ENCODE measurements at regions not wholly inside any gene's neighbourhood (a gene's known extent, or its start where the extent isn't known, plus 50 kb on each side); places are given as distances from the start of the nearest gene placed in this dataset.
A peak's percentile ranks its signal among the peaks of the same experiment; 100 is the strongest.

DNA sequence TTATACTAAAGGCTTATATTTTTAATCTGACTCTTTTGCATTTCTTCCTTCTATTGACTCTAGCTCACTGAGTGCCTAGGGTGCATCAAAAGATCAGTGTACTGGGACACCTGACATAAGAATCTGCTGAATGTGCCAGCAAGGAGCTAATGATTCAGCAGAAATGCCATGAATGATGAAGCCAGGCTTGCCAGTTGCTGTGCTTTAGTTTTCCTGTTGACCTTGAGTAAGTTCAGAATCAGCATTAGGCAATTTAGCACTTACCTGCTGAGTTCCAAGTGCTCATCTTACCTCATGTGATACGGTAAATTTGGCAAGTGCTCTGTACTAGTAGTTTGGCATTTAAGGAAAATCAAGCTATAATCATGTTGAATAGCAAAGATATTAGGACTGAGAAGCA lies 523.2 kb upstream of the B3GALT2 start:
- H3K36me3 Mint-ChIP-seq: peaks cover 0 to 8% (median 0%) of the 10 kb centered on the region in 3 donors
- POLR2A ChIA-PET: no interaction called here
- no peak overlapping the region for H3K4me3 Mint-ChIP-seq
- H3K27me3 Mint-ChIP-seq: no peaks in the 10 kb centered on the region
- peaks cover 0 to 9% (median 0%) of the 10 kb centered on the region in 9 donors for H3K9me3 Mint-ChIP-seq
- H3K27ac Mint-ChIP-seq: peak overlapping the region in 1 of 10 donors; percentile 36
- DNase-seq: no peak
- no peak for ATAC-seq
- H3K4me1 Mint-ChIP-seq: peaks cover 0 to 6% (median 2%) of the 10 kb centered on the region in 4 donors

- POLR2A ChIA-PET: no interaction called here
- H3K9me3 Mint-ChIP-seq: peaks cover 0 to 9% (median 0%) of the 10 kb centered on the region in 9 donors
- H3K4me3 Mint-ChIP-seq: no peak overlapping the region
- H3K4me1 Mint-ChIP-seq: peaks cover 0 to 6% (median 2%) of the 10 kb centered on the region in 4 donors
- H3K27me3 Mint-ChIP-seq: no peaks in the 10 kb centered on the region
- peaks cover 0 to 5% (median 0%) of the 10 kb centered on the region in 3 donors for H3K36me3 Mint-ChIP-seq
- no peak for ATAC-seq
- DNase-seq: no peak
- peak overlapping the region in 1 of 10 donors; percentile 24 for H3K27ac Mint-ChIP-seq
Observed at GRCh38 chr1:193707271-193708021, 521.0 kb upstream of the B3GALT2 start.

- DNase-seq: no peak
- H3K36me3 Mint-ChIP-seq: peaks cover 0 to 5% (median 0%) of the 10 kb centered on the region in 3 donors
- POLR2A ChIA-PET: no interaction called here
Observed at GRCh38 chr1:193706766-193707165, 520.4 kb upstream of the B3GALT2 start.

GRCh38 chr1:193705554-193705981 lies 519.2 kb upstream of the B3GALT2 start:
- peak overlapping the region in 1 of 10 donors; percentile 66 for H3K27ac Mint-ChIP-seq
- H3K4me1 Mint-ChIP-seq: peaks cover 0 to 11% (median 4%) of the 10 kb centered on the region in 4 donors
- POLR2A ChIA-PET: no interaction called here
- no peak overlapping the region for H3K4me3 Mint-ChIP-seq
- no peaks in the 10 kb centered on the region for H3K27me3 Mint-ChIP-seq
- no peak for ATAC-seq
- no peak for DNase-seq
- peaks cover 0 to 9% (median 0%) of the 10 kb centered on the region in 9 donors for H3K9me3 Mint-ChIP-seq
- peaks cover 0 to 5% (median 0%) of the 10 kb centered on the region in 3 donors for H3K36me3 Mint-ChIP-seq

More at GRCh38 chr1:193706766-193707165, 520.4 kb upstream of the B3GALT2 start:
- Mint-ChIP-seq H3K9me3 (peaks cover 0 to 9% (median 0%) of the 10 kb centered on the region in 9 donors), H3K27ac (no peak overlapping the region), H3K4me1 (peaks cover 0 to 9% (median 2%) of the 10 kb centered on the region in 4 donors), H3K4me3 (no peak overlapping the region), H3K27me3 (no peaks in the 10 kb centered on the region)
- ATAC-seq: no peak

DNA sequence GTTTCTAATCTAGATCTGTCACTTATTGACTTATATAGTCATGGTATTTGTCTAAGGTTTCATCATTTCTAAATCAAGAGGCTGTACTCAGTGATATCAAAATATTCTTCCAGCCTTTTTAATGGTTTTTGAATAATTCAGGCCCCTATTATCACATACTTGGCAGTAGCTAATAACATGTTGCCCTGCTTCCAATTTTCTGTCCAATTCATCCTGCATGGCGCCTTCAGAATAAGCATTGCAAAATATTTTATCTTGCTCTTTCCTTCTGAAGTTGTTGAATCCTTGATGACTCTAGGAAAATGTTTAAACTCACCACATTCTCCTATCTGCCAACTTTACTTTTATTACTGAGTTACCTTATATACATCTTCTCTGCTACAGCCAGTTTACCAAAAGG lies 517.2 kb upstream of the B3GALT2 start:
- Mint-ChIP-seq H3K27me3 (no peaks in the 10 kb centered on the region), H3K4me3 (no peak overlapping the region), H3K9me3 (peaks cover 0 to 9% (median 0%) of the 10 kb centered on the region in 9 donors), H3K36me3 (peaks cover 0 to 5% (median 0%) of the 10 kb centered on the region in 3 donors), H3K27ac (no peak overlapping the region), H3K4me1 (peaks cover 0 to 11% (median 4%) of the 10 kb centered on the region in 4 donors)
- ATAC-seq (no peak), DNase-seq (no peak)
- POLR2A ChIA-PET: no interaction called here

GRCh38 chr1:193703121-193703520 lies 516.7 kb upstream of the B3GALT2 start:
- Mint-ChIP-seq H3K4me1 (peaks cover 0 to 11% (median 4%) of the 10 kb centered on the region in 4 donors), H3K9me3 (peaks cover 0 to 9% (median 0%) of the 10 kb centered on the region in 9 donors), H3K27me3 (no peaks in the 10 kb centered on the region), H3K36me3 (peaks cover 0 to 5% (median 0%) of the 10 kb centered on the region in 3 donors), H3K27ac (no peak overlapping the region), H3K4me3 (no peak overlapping the region)
- POLR2A ChIA-PET: no interaction called here
- ATAC-seq (no peak), DNase-seq (no peak)

- Mint-ChIP-seq H3K4me1 (peaks cover 0 to 4% (median 3%) of the 10 kb centered on the region in 4 donors), H3K27ac (no peak overlapping the region), H3K27me3 (no peaks in the 10 kb centered on the region), H3K9me3 (peaks cover 0 to 9% (median 0%) of the 10 kb centered on the region in 9 donors), H3K4me3 (no peak overlapping the region), H3K36me3 (peaks cover 0 to 5% (median 0%) of the 10 kb centered on the region in 3 donors)
- ATAC-seq (no peak), DNase-seq (no peak)
- POLR2A ChIA-PET: no interaction called here
Observed at GRCh38 chr1:193701759-193702158, 515.3 kb upstream of the B3GALT2 start.

- no peak for ATAC-seq
- Mint-ChIP-seq H3K9me3 (peaks cover 0 to 6% (median 0%) of the 10 kb centered on the region in 9 donors), H3K27ac (peak overlapping the region in 1 of 10 donors; percentile 40), H3K27me3 (no peaks in the 10 kb centered on the region), H3K36me3 (peaks cover 0 to 4% (median 0%) of the 10 kb centered on the region in 3 donors), H3K4me1 (peaks cover 0 to 4% (median 3%) of the 10 kb centered on the region in 4 donors), H3K4me3 (no peak overlapping the region)
- POLR2A ChIA-PET: interaction anchor here (0.7 kb wide), 1 partner anchor 278 kb away, joined by 4 read pairs; no protein-coding TSS in a partner anchor
- DNase-seq: no peak
Observed at GRCh38 chr1:193700710-193701355, 514.4 kb upstream of the B3GALT2 start.

DNA sequence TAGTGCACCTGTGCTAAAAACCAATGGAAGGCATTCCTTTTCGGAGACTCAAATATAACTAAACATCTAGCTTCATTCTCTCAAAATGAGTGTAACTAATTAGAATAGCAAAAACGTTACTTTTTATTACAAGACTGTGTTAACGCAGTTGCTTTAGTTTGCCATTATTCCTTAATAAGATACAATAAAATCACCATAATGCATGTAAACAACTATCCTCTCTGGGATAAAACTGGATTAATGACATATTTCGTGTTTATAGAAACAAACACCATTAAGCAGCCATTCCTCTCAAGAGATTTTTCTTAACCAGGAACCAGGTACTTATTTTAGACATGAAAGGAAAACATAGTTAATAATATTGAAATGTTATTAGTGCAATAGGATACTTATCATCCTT lies 512.8 kb upstream of the B3GALT2 start:
- H3K27me3 Mint-ChIP-seq: no peaks in the 10 kb centered on the region
- peaks cover 0 to 4% (median 3%) of the 10 kb centered on the region in 4 donors for H3K4me1 Mint-ChIP-seq
- no peak overlapping the region for H3K27ac Mint-ChIP-seq
- H3K9me3 Mint-ChIP-seq: no peaks in the 10 kb centered on the region
- ATAC-seq (no peak), DNase-seq (no peak)
- no peak overlapping the region for H3K4me3 Mint-ChIP-seq
- H3K36me3 Mint-ChIP-seq: no peaks in the 10 kb centered on the region
- POLR2A ChIA-PET: no interaction called here

GRCh38 chr1:193697776-193698175 lies 511.4 kb upstream of the B3GALT2 start:
- Mint-ChIP-seq H3K4me1 (peaks cover 0 to 4% (median 3%) of the 10 kb centered on the region in 4 donors), H3K27ac (no peak overlapping the region), H3K4me3 (no peak overlapping the region), H3K9me3 (no peaks in the 10 kb centered on the region), H3K27me3 (no peaks in the 10 kb centered on the region), H3K36me3 (no peaks in the 10 kb centered on the region)
- DNase-seq (no peak), ATAC-seq (no peak)
- POLR2A ChIA-PET: no interaction called here

DNA sequence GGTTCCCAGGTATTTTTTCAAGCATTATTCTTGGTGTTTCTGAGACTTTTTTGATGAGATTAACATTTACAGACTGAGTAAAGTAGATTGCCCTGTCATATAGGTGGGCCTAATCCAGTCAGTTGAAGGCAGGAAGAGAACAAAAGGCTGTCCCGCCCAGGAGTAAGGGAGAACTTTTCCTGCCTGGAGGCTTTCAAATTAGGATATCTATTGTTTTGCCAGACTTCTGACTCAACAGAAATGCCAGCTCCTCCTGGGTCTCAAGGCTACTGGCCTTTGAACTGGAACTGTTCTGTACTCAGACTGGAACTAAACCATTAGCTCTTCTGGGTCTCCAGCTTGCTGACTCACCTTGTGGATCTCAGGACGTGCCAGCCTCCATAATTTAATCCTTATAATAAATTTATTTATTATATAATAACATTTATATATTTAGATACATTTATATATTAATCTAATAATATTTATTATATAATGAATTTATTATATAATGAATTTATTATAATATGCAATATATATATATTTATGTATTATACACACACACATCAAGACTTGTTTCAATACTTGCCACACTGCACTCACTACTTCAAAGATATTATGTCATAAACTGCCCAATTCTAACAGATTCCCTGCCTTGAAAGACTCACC lies 510.8 kb upstream of the B3GALT2 start:
- Mint-ChIP-seq H3K36me3 (no peaks in the 10 kb centered on the region), H3K27ac (no peak overlapping the region), H3K4me3 (no peak overlapping the region), H3K4me1 (peaks cover 0 to 4% (median 3%) of the 10 kb centered on the region in 4 donors), H3K9me3 (no peaks in the 10 kb centered on the region), H3K27me3 (no peaks in the 10 kb centered on the region)
- POLR2A ChIA-PET: no interaction called here
- DNase-seq (no peak), ATAC-seq (no peak)

GRCh38 chr1:193694741-193695140 lies 508.3 kb upstream of the B3GALT2 start:
- Mint-ChIP-seq H3K4me3 (no peak overlapping the region), H3K36me3 (no peaks in the 10 kb centered on the region), H3K27ac (no peak overlapping the region), H3K27me3 (no peaks in the 10 kb centered on the region), H3K9me3 (peaks cover 0 to 1% (median 0%) of the 10 kb centered on the region in 9 donors), H3K4me1 (peaks cover 0 to 1% (median 0%) of the 10 kb centered on the region in 4 donors)
- POLR2A ChIA-PET: no interaction called here
- DNase-seq (no peak), ATAC-seq (no peak)

DNA sequence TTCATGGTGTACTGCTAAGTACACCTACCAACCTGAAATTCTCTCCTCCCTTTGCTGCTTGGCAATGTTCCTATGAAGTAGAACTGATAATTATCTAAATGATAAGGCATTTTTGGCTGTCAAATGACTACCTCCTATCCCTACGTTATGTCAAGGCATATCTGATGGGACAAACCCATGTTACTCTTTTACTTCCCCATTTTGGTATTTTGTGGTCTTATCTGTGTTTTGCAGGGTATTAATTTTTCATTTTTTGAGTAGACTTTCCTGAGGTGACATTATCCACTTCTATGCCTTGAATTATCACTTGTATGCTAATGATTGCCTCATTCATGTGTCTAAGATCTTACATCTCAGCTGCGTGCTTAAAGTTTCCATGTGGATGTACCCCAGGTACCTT lies 499.6 kb upstream of the B3GALT2 start:
- Mint-ChIP-seq H3K9me3 (peaks cover 0 to 6% (median 0%) of the 10 kb centered on the region in 9 donors), H3K4me3 (no peak overlapping the region), H3K36me3 (no peaks in the 10 kb centered on the region), H3K4me1 (peaks cover 0 to 2% (median under 1%) of the 10 kb centered on the region in 4 donors), H3K27ac (peak overlapping the region in 1 of 10 donors; percentile 0), H3K27me3 (peaks cover 0 to 2% (median 0%) of the 10 kb centered on the region in 5 donors)
- POLR2A ChIA-PET: no interaction called here
- DNase-seq: no peak
- no peak for ATAC-seq

Data from naive thymus-derived CD8-positive, alpha-beta T cell (primary cell).